ENCODE measurements at regions not wholly inside any gene's neighbourhood (a gene's known extent, or its start where the extent isn't known, plus 50 kb on each side); places are given as distances from the start of the nearest gene placed in this dataset.
A peak's percentile ranks its signal among the peaks of the same experiment; 100 is the strongest.

DNA sequence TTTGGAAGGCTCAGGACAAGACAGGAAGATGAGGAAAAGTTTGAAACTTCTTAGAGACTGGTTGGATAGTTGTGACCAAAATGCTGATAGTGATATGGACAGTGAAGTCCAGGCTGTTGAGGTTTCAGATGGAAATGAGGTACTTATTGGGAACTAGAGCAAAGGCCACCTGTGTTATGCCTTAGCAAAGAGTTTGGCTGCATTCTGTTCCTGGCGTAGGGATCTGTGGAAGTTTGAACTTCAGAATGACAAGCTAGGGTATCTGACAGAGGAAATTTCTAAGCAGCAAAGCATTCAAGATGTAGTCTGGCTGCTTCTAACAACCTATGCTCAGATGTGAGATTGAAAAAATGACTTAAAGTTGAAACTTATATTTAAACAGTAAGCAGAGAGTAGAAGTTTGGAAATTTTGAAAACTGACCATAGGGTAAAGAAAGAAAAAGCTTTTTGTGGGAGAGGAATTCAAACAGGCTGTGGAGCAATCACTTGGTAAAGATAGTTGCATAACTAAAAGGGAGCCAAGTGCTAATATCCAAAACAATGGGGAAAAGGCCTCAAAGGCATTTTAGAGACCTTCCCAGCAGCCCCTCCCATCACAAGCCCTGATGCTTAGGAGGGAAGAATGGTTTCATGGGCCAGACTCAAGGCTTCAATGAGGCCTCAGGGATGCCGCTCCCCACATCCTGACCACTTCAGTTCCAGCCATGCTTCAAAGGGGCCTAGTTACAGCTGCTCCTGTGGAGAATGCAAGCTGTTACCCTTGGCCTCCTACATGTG, 415.1 kb downstream of the INHBA start:
- Mint-ChIP-seq H3K4me1 (no peaks in the 10 kb centered on the region), H3K36me3 (no peaks in the 10 kb centered on the region), H3K9me3 (peaks cover 0 to 4% (median 0%) of the 10 kb centered on the region in 3 donors), H3K27me3 (no peaks in the 10 kb centered on the region), H3K4me3 (no peak overlapping the region), H3K27ac (peak overlapping the region in 1 of 3 donors; percentile 6)

DNA sequence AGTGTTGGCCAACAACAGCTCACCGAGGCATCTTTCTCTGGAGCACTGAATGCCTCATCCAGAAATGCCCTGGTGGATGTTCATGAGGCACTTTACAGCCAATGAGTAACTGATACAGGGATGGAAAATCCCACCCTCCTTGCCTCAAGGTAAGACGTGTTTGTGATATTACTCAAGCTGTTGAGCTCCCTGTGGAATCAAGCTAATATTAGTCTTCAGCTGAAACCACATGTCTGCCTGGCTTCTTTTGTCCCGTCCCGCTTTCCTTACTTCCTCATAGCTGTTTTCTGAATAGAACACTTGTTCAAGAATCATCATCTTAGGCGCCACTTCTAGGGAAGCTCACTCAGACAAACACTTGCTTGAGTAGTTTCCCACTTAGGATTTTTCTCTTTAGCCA, 422.4 kb downstream of the INHBA start:
- Mint-ChIP-seq H3K36me3 (no peaks in the 10 kb centered on the region), H3K27me3 (no peaks in the 10 kb centered on the region), H3K4me3 (no peak overlapping the region), H3K27ac (no peak overlapping the region), H3K9me3 (peaks cover 0 to 3% (median 0%) of the 10 kb centered on the region in 3 donors), H3K4me1 (no peaks in the 10 kb centered on the region)

DNA sequence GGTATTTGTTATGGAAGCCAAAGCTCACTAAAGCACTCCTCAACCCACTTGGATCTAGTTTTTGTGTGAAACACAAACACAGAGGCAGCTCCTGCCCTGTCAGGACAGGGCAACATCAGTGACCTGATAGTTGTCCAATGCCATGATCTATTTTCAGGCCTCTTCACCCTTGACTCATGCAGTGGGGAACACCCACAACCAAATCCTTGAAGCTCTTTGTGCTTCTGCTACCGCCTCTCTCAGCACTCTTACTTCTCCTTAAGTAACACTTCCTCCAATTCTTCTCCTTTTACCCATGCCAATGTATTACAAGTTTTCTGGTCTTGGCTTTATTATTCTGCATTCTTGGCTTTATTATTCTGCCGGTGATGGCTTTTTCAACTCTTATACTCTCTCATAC, 425.3 kb downstream of the INHBA start:
- Mint-ChIP-seq H3K9me3 (peaks cover 0 to 3% (median 0%) of the 10 kb centered on the region in 3 donors), H3K27ac (no peak overlapping the region), H3K4me1 (no peaks in the 10 kb centered on the region), H3K27me3 (no peaks in the 10 kb centered on the region), H3K36me3 (no peaks in the 10 kb centered on the region), H3K4me3 (peak overlapping the region in 1 of 4 donors; percentile 14)

DNA sequence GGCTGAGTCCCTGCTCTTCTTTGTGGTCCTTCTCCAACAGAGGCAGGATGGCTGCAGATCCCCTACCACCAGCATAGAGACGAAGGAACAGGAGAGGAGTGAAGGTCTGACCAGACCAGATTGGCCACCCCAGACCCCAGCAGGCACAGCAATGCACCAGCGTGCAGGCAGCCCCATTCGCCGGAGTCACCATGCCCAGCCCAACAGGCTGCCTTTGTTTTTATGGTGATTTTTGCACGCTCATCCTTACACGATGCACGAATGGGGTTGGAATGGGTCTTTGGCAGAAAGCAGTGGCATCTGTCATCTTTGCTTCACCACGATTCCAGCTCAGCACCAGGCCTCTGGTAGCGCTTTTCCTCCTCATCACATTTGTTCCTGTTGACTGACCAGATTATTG, 427.6 kb downstream of the INHBA start:
- Mint-ChIP-seq H3K27ac (no peak overlapping the region), H3K4me1 (no peaks in the 10 kb centered on the region)

DNA sequence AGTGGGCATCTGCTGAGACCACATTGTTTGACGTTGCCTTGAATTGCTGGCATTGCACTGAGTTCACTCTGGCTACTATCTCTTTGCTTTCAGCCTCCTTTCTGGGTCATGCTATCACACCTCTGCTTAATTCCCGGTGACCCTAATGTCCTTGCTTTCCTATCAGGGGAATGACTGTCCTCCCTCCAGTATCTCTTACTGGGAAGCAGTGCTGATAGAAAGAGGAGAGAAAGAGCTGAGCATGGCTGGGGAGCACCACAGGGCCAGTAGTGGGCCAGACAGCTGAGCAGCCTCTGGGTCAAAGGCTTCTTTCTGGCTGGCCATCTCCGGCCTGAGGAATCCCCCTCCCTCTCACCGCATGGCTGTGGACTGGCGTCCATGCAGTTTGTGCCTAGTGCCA, 428.7 kb downstream of the INHBA start:
- H3K27ac Mint-ChIP-seq = no peak overlapping the region
- H3K36me3 Mint-ChIP-seq = no peaks in the 10 kb centered on the region
- H3K4me1 Mint-ChIP-seq = no peaks in the 10 kb centered on the region
- H3K27me3 Mint-ChIP-seq = no peaks in the 10 kb centered on the region
- no peak overlapping the region for H3K4me3 Mint-ChIP-seq
- H3K9me3 Mint-ChIP-seq = peaks cover 0 to 3% (median 0%) of the 10 kb centered on the region in 3 donors

More for the DNA sequence above, 427.6 kb downstream of the INHBA start:
- peaks cover 0 to 3% (median 0%) of the 10 kb centered on the region in 3 donors for H3K9me3 Mint-ChIP-seq
- H3K4me3 Mint-ChIP-seq = no peak overlapping the region
- H3K36me3 Mint-ChIP-seq = no peaks in the 10 kb centered on the region
- H3K27me3 Mint-ChIP-seq = no peaks in the 10 kb centered on the region

DNA sequence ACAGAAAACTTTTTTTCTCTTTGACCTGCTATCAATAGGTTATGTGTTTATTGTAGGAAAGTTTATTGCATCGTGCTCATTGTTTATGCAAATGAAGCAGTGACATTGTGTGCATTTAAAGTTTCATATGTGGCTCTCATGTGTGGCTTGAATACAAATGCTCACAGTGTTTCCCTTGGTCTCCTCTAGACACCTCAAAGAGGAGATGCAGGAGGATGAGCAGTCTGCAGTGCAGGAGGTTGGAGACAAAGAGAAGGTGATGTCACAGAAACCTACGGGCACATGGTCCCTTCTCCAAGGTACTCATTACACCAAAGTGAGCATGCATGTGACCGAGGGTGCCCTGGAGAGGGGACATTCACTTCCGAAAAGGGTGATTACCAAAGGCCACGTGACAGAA, 430.2 kb downstream of the INHBA start:
- H3K4me3 Mint-ChIP-seq = no peak overlapping the region
- peaks cover 0 to 3% (median 0%) of the 10 kb centered on the region in 3 donors for H3K9me3 Mint-ChIP-seq
- H3K4me1 Mint-ChIP-seq = no peaks in the 10 kb centered on the region
- no peaks in the 10 kb centered on the region for H3K27me3 Mint-ChIP-seq
- no peak overlapping the region for H3K27ac Mint-ChIP-seq
- H3K36me3 Mint-ChIP-seq = no peaks in the 10 kb centered on the region

DNA sequence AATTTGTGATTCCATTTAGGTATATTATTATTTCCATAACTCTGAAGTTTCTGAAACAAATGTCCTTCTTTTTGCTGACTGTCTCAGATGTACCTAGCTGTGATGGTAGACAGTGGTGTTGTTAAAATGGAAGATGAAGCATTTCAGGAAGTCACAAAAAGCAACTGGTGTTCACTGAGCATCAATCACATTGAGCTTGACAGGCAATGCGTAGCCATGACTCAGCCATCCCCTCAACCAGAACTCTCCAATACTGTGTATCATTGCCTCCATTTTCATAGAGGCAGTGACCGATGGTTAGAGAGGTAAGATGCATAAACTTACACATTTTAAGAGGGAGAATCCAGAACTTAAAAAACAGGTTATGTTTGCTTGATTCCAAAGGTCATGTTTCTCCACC, 434.0 kb downstream of the INHBA start:
- H3K4me1 Mint-ChIP-seq = no peaks in the 10 kb centered on the region

DNA sequence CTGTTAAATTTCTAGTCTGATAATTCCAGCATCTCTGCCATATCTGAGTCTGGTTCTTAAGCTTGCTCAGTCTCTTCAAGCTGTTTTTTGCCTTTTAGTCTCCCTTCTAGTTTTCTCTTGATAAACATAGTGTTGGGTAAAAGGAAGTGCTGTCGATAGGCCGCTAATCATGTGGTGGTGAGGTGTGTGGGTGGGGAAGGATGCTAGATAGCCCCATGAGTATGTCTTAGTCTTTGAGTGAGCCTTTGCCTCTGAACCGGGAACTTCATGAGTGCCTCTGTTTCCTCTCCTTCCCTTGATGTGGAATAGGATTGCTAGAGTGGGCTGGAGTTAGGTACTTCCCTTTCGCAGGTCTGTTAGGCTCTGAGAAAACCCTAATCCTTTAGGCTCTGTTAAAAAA, 441.8 kb downstream of the INHBA start:
- H3K9me3 Mint-ChIP-seq = peaks cover 1 to 7% (median 5%) of the 10 kb centered on the region in 3 donors
- H3K27me3 Mint-ChIP-seq = peaks cover 4% of the 10 kb centered on the region
- H3K27ac Mint-ChIP-seq = no peak overlapping the region
- peak overlapping the region in 1 of 4 donors; percentile 37 for H3K4me3 Mint-ChIP-seq
- H3K4me1 Mint-ChIP-seq = no peaks in the 10 kb centered on the region
- H3K36me3 Mint-ChIP-seq = no peaks in the 10 kb centered on the region

More for the DNA sequence above, 434.0 kb downstream of the INHBA start:
- H3K36me3 Mint-ChIP-seq = no peaks in the 10 kb centered on the region
- H3K27ac Mint-ChIP-seq = no peak overlapping the region
- no peaks in the 10 kb centered on the region for H3K27me3 Mint-ChIP-seq
- no peak overlapping the region for H3K4me3 Mint-ChIP-seq
- peaks cover 0 to 1% (median 0%) of the 10 kb centered on the region in 3 donors for H3K9me3 Mint-ChIP-seq

DNA sequence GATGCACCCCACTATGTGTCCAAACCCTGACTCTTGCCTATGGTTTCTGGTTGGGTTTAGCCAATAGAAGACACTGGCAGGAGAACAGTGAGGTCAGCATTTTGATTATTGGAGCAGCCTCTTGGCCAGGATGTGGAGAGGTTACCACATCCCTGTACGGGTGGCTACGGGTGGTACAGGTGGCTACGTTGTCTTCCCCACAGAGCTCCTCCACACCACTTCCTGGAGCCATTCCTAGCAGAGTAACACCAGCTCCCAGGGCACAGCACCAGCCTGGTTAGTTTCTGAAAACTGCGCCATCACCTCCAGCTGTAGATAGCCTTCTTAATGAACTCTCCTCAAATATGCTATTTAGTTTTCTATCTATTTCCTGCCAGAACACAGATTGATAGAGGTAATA, 445.2 kb downstream of the INHBA start:
- H3K27me3 Mint-ChIP-seq = peaks cover 4% of the 10 kb centered on the region
- no peak overlapping the region for H3K4me3 Mint-ChIP-seq
- H3K9me3 Mint-ChIP-seq = peaks cover 0 to 7% (median 5%) of the 10 kb centered on the region in 3 donors
- H3K36me3 Mint-ChIP-seq = no peaks in the 10 kb centered on the region
- no peak overlapping the region for H3K27ac Mint-ChIP-seq
- H3K4me1 Mint-ChIP-seq = no peaks in the 10 kb centered on the region

DNA sequence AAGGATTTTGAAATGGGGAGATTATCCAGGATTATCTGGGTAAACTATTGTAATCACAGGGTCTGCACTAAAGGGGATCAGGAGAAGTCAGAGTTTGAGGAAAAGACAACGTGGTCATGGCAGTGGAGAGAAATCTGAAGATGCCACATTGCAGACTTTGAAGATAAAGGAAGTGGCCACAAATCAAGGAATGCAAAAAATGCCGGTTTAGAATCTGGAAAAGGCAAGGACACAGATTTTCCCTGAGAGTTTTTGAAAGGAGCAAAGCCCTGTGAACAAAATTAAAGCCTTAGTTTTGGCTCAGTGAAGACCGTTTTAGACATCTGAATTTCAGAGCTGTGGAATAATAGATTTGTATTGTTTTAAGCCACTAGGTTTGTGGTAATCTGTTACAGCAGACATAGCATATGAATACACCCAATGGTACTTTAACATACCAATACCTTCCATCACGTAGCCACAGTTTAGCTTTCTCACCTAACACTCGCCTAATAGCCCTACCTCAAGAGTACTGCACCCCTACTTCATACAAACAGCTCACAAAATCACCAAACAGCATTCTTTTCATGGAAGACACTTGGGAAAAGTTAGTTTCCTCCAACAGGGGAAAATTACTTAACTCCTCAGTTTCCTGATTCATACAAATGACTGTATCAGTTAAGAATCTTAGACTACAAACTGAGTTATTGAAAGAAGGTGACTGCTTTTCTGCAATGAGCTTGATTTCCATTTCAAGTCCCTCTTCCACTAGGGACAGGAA, 446.5 kb downstream of the INHBA start:
- Mint-ChIP-seq H3K27ac (no peak overlapping the region), H3K36me3 (no peaks in the 10 kb centered on the region), H3K9me3 (peaks cover 2 to 7% (median 5%) of the 10 kb centered on the region in 3 donors), H3K4me1 (no peaks in the 10 kb centered on the region), H3K4me3 (no peak overlapping the region), H3K27me3 (peaks cover 4% of the 10 kb centered on the region)

DNA sequence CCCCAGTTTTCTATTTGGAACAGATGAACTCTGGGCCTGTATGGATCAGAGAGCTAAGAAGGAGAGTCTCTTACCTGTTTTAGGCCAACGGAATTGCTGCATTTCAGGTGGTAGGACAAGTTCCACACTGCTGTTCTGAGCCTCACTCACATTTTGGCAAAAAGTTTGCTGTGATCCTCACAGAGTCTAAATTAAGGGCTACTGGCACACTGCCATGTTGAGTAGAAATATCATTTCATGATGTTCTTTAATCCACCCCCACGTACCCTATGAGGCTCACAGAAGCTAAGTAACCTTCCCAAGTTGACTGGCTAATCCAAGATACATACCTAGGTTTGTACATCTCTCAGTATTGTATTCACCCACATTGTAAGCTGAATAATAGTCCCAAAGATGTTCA, 447.2 kb downstream of the INHBA start:
- Mint-ChIP-seq H3K36me3 (no peaks in the 10 kb centered on the region), H3K27ac (peak overlapping the region in 1 of 3 donors; percentile 72), H3K27me3 (peaks cover 4% of the 10 kb centered on the region), H3K9me3 (peaks cover 3 to 7% (median 5%) of the 10 kb centered on the region in 3 donors), H3K4me3 (no peak overlapping the region), H3K4me1 (no peaks in the 10 kb centered on the region)

DNA sequence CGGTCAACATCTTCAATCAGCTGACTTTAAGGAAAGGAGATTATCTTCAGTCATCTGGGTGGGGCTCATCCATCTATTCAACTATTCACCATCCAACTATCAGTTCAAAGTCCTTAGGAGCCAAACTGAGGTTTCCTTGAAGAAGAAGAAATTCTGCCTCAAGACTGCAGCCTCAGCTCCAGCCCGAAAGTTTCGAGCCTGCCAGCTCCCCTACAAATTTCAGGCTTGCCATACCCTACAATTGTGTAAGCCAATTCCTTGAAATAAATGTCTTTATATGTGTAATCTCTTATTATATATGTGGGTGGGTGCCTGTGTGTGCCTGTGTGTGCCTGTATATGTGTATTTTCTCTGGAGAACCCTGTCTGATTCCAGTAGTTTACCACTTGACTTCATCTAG, 447.8 kb downstream of the INHBA start:
- Mint-ChIP-seq H3K27ac (peak overlapping the region in 1 of 3 donors; percentile 72), H3K4me1 (no peaks in the 10 kb centered on the region), H3K36me3 (peaks cover 4% of the 10 kb centered on the region), H3K4me3 (no peak overlapping the region), H3K27me3 (peaks cover 2% of the 10 kb centered on the region), H3K9me3 (peaks cover 3 to 7% (median 5%) of the 10 kb centered on the region in 3 donors)

DNA sequence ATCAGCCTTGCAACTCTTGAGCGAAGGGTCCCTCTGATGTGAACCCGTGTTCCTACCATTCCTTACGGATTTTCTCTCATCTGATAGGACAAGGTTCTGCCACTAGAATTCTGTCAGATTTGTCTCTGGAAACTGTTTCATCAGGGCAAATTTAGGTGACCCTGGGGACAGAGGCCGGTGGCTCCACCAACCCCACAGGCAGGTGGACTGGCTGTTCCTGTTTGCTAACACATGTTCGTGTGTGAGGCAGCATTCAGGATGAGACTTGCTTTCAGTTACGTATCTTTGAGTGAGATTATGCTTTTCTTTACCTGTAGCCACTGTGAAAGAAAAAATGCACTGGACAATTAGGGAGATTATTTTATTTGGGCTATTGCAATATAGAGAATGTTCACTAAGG, 449.9 kb downstream of the INHBA start:
- Mint-ChIP-seq H3K4me1 (no peaks in the 10 kb centered on the region), H3K4me3 (no peak overlapping the region), H3K27me3 (peaks cover 1% of the 10 kb centered on the region), H3K9me3 (peaks cover 0 to 3% (median 0%) of the 10 kb centered on the region in 3 donors), H3K36me3 (peaks cover 4% of the 10 kb centered on the region), H3K27ac (no peak overlapping the region)

DNA sequence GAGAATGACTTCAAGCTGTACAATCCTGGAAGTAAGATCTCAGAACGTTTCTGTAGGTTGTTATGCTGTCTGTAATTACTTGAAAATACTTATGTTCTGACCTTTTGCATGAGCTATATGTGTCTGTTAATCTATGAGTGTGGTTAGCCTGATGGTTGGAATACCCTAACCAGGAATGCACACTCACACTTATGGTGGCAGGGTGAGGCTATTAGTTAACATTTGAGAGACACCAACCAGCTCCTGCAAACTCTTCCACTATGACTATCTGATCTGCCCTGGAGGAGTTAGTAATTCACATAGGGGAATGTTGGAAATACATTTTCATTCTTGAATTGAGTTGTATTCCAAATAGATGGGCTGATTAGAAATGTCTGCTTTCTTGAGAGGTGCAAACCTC, 450.3 kb downstream of the INHBA start:
- Mint-ChIP-seq H3K4me1 (no peaks in the 10 kb centered on the region), H3K9me3 (peaks cover 0 to 3% (median 0%) of the 10 kb centered on the region in 3 donors), H3K36me3 (peaks cover 4% of the 10 kb centered on the region), H3K27ac (no peak overlapping the region), H3K4me3 (no peak overlapping the region), H3K27me3 (peaks cover 1% of the 10 kb centered on the region)

DNA sequence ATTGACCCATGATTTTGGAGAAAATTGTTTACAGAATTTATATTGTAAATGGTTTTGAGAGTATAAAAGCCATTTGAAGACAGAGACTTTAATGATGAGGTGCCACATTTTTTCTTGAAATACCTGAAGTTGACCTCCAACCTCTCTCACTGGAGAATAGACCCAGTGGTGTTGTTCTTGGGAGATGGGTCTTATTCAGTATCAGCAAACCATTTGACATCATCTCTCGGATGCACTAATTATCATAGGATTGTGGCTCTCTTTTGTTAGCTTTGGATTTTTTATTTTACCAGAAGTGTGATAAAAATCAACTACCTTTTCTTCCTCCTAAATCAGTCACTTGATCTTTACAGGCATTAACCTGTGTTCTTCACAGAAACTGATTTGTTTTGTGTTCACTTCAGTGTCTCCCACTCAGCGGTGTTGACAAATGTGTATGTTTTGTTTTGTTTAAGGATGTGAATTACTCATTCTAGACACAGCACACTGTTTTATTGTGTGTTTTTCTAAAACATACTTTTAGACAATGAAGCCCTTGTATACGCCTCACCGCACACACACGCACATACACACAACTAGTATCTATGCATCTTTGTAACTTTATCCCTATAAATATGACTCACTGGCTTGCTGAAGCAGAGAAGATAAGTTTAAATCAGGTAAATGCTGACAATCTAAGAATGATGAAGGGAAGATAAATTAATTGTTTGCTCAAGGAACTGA, 455.6 kb downstream of the INHBA start:
- Mint-ChIP-seq H3K27me3 (no peaks in the 10 kb centered on the region), H3K9me3 (peaks cover 0 to 3% (median 0%) of the 10 kb centered on the region in 3 donors), H3K4me3 (no peak overlapping the region), H3K27ac (no peak overlapping the region), H3K36me3 (peaks cover 4% of the 10 kb centered on the region), H3K4me1 (no peaks in the 10 kb centered on the region)

Measured in IgD-negative memory B cell (primary cell).